ENCODE measurements at regions not wholly inside any gene's neighbourhood (a gene's known extent, or its start where the extent isn't known, plus 50 kb on each side); places are given as distances from the start of the nearest gene placed in this dataset.

DNA sequence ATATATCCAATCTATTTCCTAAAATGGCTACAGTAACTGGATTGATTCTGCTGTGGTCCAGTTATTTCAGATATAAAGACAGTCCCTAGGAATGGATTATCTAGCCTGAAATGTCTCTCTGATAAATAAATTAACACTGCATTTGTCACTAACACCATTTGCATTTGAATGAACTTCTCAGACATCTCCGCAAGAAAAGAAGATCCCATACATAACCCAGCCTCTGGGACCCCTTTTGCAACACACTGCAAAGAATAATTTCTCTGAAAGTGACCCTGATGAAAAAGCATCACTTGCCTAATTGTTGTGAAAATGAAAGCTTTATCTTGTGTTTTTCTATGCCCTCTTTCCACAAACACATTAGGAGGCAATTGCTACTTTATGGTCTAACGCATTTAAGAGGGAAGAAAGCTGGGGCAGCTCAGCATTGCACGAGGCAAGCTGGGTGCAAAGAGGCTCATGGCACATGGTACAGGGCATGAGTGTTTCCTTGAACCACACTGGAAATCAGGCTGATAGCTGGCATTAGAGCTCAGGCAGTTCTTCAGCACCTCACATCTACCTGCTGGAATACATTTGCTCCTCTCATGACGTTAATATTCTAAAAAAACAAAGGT is 379.9 kb downstream of the IRS2 start:
- TF ChIP-seq, protein P1, sequence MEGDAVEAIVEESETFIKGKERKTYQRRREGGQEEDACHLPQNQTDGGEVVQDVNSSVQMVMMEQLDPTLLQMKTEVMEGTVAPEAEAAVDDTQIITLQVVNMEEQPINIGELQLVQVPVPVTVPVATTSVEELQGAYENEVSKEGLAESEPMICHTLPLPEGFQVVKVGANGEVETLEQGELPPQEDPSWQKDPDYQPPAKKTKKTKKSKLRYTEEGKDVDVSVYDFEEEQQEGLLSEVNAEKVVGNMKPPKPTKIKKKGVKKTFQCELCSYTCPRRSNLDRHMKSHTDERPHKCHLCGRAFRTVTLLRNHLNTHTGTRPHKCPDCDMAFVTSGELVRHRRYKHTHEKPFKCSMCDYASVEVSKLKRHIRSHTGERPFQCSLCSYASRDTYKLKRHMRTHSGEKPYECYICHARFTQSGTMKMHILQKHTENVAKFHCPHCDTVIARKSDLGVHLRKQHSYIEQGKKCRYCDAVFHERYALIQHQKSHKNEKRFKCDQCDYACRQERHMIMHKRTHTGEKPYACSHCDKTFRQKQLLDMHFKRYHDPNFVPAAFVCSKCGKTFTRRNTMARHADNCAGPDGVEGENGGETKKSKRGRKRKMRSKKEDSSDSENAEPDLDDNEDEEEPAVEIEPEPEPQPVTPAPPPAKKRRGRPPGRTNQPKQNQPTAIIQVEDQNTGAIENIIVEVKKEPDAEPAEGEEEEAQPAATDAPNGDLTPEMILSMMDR (conservative IDR thresholded peaks at IDR 0.05; ENCODE audit: low read depth, low read length) = no peak
- Histone ChIP-seq H3K9ac (no peak overlapping the region), H3K4me1 (ENCODE audit: low read depth, poor library complexity, severe bottlenecking) (no peaks in the 10 kb centered on the region)

DNA sequence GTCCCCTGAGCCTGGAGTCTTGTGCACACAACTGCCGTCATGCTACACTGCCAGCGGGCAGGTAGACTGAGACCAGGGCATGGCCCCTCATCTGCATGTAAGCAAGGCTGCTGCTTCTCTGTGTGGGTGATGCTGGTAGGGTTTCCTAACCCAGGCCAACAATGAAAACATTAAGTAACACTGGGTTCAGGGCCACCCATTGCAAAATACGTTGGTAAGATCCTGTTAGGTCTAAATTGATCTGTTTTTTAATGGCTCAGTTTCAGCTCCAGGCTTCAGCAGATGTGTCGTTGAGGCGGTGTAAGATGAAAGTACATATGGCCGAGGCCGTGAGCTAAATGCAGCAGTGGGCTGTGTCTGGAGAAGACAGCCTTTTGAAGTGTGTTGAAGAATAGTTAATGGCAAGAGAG is 383.4 kb downstream of the IRS2 start:
- Histone ChIP-seq H3K9ac (no peak overlapping the region), H3K36me3 (ENCODE audit: insufficient read depth) (no peaks in the 10 kb centered on the region), H3K4me2 (no peak overlapping the region), H3K27ac (no peak overlapping the region), H3K4me1 (ENCODE audit: low read depth, poor library complexity, severe bottlenecking) (no peaks in the 10 kb centered on the region), H4K20me1 (ENCODE audit: insufficient read depth) (no peaks in the 10 kb centered on the region), H3K27me3 (ENCODE audit: insufficient read depth, low read depth) (no peaks in the 10 kb centered on the region), H3K4me3 (IDR thresholded peaks at IDR 0.05; ENCODE audit: insufficient read depth, low read depth, low read length) (no peak overlapping the region), H2AFZ (ENCODE audit: low read depth) (no peak overlapping the region), H3K79me2 (ENCODE audit: insufficient read depth, low read depth) (no peaks in the 10 kb centered on the region)
- TF ChIP-seq, protein P1 (conservative IDR thresholded peaks at IDR 0.05; ENCODE audit: low read depth, low read length) = no peak

More for the DNA sequence above, 379.9 kb downstream of the IRS2 start:
- no peaks in the 10 kb centered on the region for H3K79me2 ChIP-seq (ENCODE audit: insufficient read depth, low read depth)
- H3K27me3 ChIP-seq (ENCODE audit: insufficient read depth, low read depth) = no peaks in the 10 kb centered on the region
- H3K36me3 ChIP-seq (ENCODE audit: insufficient read depth) = no peaks in the 10 kb centered on the region
- H3K27ac ChIP-seq = no peak overlapping the region
- H2AFZ ChIP-seq (ENCODE audit: low read depth) = no peak overlapping the region
- no peaks in the 10 kb centered on the region for H4K20me1 ChIP-seq (ENCODE audit: insufficient read depth)
- no peak overlapping the region for H3K4me2 ChIP-seq
- no peak overlapping the region for H3K4me3 ChIP-seq (IDR thresholded peaks at IDR 0.05; ENCODE audit: insufficient read depth, low read depth, low read length)

DNA sequence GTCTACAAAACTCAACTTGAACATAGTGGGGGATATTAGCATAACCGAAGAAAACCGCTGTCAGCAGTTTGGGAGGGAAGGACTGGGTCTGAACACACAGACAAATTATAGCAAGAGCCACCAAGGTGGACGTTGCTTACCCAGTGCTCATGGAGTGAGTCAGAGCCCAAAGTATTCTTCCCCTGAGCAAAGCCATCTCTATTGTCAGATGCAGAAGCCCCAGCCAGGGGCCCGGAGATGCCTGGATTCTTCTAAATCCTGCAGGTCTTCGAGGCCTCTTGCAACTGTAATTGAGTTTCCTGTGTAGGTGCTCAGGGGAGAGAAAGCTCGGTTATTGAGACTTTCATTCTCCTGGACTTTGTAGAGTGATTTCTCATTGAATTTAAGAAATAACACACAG is 384.5 kb downstream of the IRS2 start:
- H3K27me3 ChIP-seq (ENCODE audit: insufficient read depth, low read depth) = no peaks in the 10 kb centered on the region
- no peak overlapping the region for H3K4me2 ChIP-seq
- no peak overlapping the region for H3K4me3 ChIP-seq (IDR thresholded peaks at IDR 0.05; ENCODE audit: insufficient read depth, low read depth, low read length)
- H3K36me3 ChIP-seq (ENCODE audit: insufficient read depth) = no peaks in the 10 kb centered on the region
- H3K4me1 ChIP-seq (ENCODE audit: low read depth, poor library complexity, severe bottlenecking) = no peaks in the 10 kb centered on the region
- TF ChIP-seq, protein P1 (conservative IDR thresholded peaks at IDR 0.05; ENCODE audit: low read depth, low read length) = no peak
- no peaks in the 10 kb centered on the region for H4K20me1 ChIP-seq (ENCODE audit: insufficient read depth)
- H2AFZ ChIP-seq (ENCODE audit: low read depth) = no peak overlapping the region
- no peaks in the 10 kb centered on the region for H3K79me2 ChIP-seq (ENCODE audit: insufficient read depth, low read depth)
- no peak overlapping the region for H3K9ac ChIP-seq
- H3K27ac ChIP-seq = no peak overlapping the region

DNA sequence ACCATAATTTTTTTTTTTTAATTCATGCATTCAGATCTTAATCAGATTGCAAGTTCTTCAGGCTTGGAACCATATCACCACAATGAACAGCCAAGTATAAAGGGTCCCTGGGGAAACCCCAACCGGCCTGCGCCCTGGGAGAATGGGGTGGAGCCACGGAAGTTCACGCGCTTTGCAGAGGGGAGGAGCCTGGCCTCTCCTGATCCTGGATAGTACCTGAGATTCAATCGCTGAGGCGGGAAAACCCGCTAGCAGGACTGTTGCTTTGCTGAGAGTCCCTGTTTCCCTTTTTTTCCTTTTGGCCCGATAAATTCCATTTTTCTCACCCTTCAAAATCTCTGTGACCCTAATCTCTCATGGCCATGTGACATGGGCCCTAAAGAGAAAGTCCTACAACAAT is 385.1 kb downstream of the IRS2 start:
- H3K4me3 ChIP-seq (IDR thresholded peaks at IDR 0.05; ENCODE audit: insufficient read depth, low read depth, low read length) = no peak overlapping the region

More for the DNA sequence above, 385.1 kb downstream of the IRS2 start:
- H3K9ac ChIP-seq = no peak overlapping the region
- H3K4me1 ChIP-seq (ENCODE audit: low read depth, poor library complexity, severe bottlenecking) = no peaks in the 10 kb centered on the region
- no peak overlapping the region for H3K4me2 ChIP-seq
- no peaks in the 10 kb centered on the region for H3K79me2 ChIP-seq (ENCODE audit: insufficient read depth, low read depth)
- no peaks in the 10 kb centered on the region for H3K27me3 ChIP-seq (ENCODE audit: insufficient read depth, low read depth)
- TF ChIP-seq, protein P1 (conservative IDR thresholded peaks at IDR 0.05; ENCODE audit: low read depth, low read length) = no peak
- H3K27ac ChIP-seq = no peak overlapping the region
- H2AFZ ChIP-seq (ENCODE audit: low read depth) = no peak overlapping the region
- H3K36me3 ChIP-seq (ENCODE audit: insufficient read depth) = no peaks in the 10 kb centered on the region
- H4K20me1 ChIP-seq (ENCODE audit: insufficient read depth) = no peaks in the 10 kb centered on the region
